Activated CD4-positive, alpha-beta memory T cell treated with anti-CD3 and anti-CD28 coated beads for 36 hours (primary cell): ENCODE measurements at regions not wholly inside any gene's neighbourhood (a gene's known extent, or its start where the extent isn't known, plus 50 kb on each side); places are given as distances from the start of the nearest gene placed in this dataset.

Experiments
- CTCF ChIA-PET: fragments of 350-600 bp; sonication (Branson Sonifier 250); formaldehyde crosslinking; loops from one replicate; lab custom pipeline; 2021; ENCODE audit warnings: antibody characterized with exemption, inconsistent platforms; lab: Charles Lee
- POLR2A ChIA-PET: fragments of 350-600 bp; sonication (Branson Sonifier 250); formaldehyde crosslinking; loops from one replicate; lab custom pipeline; 2021; ENCODE audit warnings: antibody characterized with exemption; lab: Charles Lee
- DNase-seq: peaks from one replicate; pipeline ENCODE4 v3.0.0-alpha.2; 2020
- H3K27ac Mint-ChIP-seq: one replicate; pipeline ENCODE4 v1.8.0; 2021; ENCODE audit warnings: mixed read lengths
- H3K27me3 Mint-ChIP-seq: one replicate; pipeline ENCODE4 v1.8.0; 2021; ENCODE audit warnings: mixed read lengths
- H3K36me3 Mint-ChIP-seq: one replicate; pipeline ENCODE4 v1.8.0; 2021; ENCODE audit warnings: mixed read lengths
- H3K4me1 Mint-ChIP-seq: one replicate; pipeline ENCODE4 v1.8.0; 2021; ENCODE audit warnings: low read depth, mixed read lengths
- H3K4me3 Mint-ChIP-seq: one replicate; pipeline ENCODE4 v1.8.0; 2021; ENCODE audit warnings: mild to moderate bottlenecking, mixed read lengths
- H3K9me3 Mint-ChIP-seq: one replicate; pipeline ENCODE4 v1.8.0; 2021; ENCODE audit warnings: mixed read lengths
- intact Hi-C: fragments of 100-400 bp; cut with micrococcal nuclease; formaldehyde crosslinking; loops from one replicate; pipeline ENCODE4 v1.15.1; 2023

DNA sequence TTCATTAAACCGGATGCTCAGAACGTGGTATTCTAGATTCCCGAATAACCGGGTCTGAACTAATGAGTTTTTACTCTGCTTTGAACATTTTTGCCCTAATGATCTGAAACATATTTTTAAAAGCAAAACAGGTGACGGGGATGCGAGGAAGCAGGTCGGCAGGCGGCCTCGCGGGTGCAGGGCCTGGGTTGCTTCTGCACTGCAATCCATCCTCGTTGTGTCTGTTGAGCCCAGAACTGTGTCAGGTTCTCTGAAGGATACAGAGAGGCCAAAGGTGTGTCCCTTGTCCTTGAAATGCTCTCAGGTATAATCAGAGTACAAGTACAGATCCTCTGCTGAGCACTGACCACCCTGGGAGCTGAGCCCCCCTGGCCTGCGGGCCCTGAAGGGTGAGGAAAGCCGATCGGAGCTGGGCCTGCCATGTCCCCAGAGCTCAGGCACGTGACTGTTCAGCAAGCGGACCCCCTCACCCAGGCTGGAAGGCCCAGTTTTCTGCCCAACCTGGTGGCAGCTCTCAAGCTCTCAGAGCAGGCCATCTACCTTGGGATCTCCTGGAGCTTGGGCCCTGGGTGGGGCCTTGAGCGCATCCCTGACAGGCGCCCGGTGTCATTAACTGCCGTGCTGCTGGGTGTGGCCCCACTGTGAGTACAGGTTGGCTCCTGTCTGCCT lies 151.8 kb downstream of the OLFM1 start:
- H3K27me3 Mint-ChIP-seq = peaks cover 1% of the 10 kb centered on the region
- intact Hi-C loops = no loop called here
- POLR2A ChIA-PET = no interaction called here
- no peaks in the 10 kb centered on the region for H3K36me3 Mint-ChIP-seq
- H3K4me3 Mint-ChIP-seq = no peak overlapping the region
- peaks cover 2% of the 10 kb centered on the region for H3K9me3 Mint-ChIP-seq
- CTCF ChIA-PET = no interaction called here
- H3K27ac Mint-ChIP-seq = no peak overlapping the region
- H3K4me1 Mint-ChIP-seq = no peaks in the 10 kb centered on the region
- no peak for DNase-seq

DNA sequence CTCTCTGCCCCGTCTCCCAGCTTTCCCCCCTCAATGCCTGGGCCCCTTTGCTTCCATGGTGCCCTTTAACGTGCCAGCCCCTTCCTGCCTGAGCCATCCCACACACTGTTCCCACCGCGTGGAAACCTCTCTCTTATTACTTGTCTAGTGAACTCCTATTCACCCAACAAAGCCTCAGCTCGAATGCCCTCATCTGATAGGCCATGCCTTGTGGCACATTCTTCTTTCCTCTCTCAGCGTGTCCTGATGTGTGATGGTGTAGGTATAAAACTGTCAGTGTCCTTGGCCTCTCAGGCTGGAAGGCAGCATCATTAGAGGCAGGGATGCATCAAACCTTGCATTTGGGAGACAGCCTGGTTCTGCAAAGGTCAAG lies 152.3 kb downstream of the OLFM1 start:
- H3K4me3 Mint-ChIP-seq = no peak overlapping the region
- no peak for DNase-seq
- no peaks in the 10 kb centered on the region for H3K27me3 Mint-ChIP-seq
- no peaks in the 10 kb centered on the region for H3K9me3 Mint-ChIP-seq
- intact Hi-C loops = no loop called here
- H3K4me1 Mint-ChIP-seq = no peaks in the 10 kb centered on the region
- POLR2A ChIA-PET = no interaction called here
- no peaks in the 10 kb centered on the region for H3K36me3 Mint-ChIP-seq
- no peak overlapping the region for H3K27ac Mint-ChIP-seq
- CTCF ChIA-PET = no interaction called here

DNA sequence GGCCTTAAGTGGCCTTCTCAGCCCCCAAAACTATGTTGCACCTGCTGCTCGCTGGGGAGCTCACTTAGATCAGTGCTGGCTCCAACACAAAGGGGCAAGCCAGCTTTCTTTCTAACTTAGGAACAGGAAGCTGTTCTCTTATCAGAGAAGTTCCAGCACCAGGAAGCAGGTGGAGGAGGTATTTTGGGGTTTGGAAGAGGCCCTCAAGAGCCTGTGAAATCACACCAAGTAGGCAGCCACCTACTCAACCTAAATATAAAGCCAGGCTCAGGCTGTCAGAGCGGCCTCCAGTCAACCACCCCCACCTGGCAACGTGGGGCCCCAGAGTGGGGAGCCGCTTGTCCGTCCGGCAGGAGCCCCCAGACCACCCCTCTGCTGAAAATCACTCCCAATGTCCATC lies 152.8 kb downstream of the OLFM1 start:
- Mint-ChIP-seq H3K36me3 (no peaks in the 10 kb centered on the region), H3K27ac (no peak overlapping the region)
- POLR2A ChIA-PET = no interaction called here

DNA sequence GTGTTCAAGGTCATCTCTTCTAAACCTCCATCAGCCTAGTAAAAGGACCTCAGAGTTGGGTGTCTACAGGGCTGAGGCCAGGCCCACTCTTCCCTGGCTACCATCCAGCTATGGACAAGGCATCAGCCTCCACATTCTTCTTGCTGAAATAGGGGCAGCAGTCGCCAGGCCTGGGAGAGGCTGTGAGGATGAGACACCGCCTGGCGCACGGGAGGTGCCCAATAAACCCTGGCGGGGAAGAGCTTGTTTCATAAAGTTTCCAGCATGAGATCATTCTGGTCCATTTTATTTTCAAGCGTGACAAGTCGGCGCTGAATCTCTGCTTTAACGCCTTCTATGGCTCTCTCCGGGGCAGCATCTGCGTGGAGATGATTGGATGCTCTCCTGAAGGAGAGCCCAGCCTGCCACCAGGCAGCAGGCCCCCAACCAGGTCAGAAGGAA lies 153.4 kb downstream of the OLFM1 start:
- no peaks in the 10 kb centered on the region for H3K36me3 Mint-ChIP-seq
- CTCF ChIA-PET = no interaction called here

More for the DNA sequence above, 152.8 kb downstream of the OLFM1 start:
- intact Hi-C loops = no loop called here
- H3K27me3 Mint-ChIP-seq = peaks cover 3% of the 10 kb centered on the region
- DNase-seq = no peak
- CTCF ChIA-PET = no interaction called here
- H3K4me3 Mint-ChIP-seq = no peak overlapping the region
- H3K4me1 Mint-ChIP-seq = no peaks in the 10 kb centered on the region
- no peaks in the 10 kb centered on the region for H3K9me3 Mint-ChIP-seq

DNA sequence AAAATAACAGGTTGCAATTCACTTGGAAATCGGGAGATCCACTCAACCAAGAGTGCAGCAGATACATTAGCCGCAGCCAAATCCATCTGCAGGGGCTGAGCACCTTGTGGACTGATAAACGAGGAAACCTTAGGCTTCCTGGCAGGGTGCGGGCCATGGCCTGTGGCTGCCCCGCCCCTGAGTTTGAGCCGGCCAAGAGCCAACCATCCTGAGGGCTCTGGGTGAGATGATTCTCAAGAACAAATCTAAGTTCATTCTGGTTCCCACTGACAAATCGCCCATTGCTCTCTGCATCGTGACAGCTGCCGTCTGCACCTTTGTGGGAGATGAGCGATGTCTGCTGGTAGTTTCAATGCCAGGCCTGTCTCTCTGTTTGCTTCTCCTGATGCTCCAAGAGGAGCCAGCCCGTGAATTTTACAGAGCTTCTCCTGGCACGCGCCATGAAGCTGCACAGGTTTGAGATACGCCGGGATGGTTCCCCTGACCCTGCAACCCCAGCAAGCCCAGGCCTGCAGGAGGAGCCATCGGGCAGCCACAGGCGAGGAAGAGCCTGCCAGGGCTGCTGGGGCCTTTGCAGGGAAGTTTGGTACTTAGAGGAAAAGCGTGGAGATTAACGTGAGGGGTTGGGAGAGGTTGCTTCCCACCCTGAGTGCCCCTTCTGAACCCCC lies 154.0 kb downstream of the OLFM1 start:
- Mint-ChIP-seq H3K36me3 (no peaks in the 10 kb centered on the region), H3K27me3 (peaks cover 9% of the 10 kb centered on the region), H3K27ac (no peak overlapping the region), H3K9me3 (no peaks in the 10 kb centered on the region), H3K4me1 (no peaks in the 10 kb centered on the region), H3K4me3 (no peak overlapping the region)
- no peak for DNase-seq
- ChIA-PET CTCF (no interaction called here), POLR2A (no interaction called here)
- intact Hi-C loops = no loop called here

More for the DNA sequence above, 153.4 kb downstream of the OLFM1 start:
- no peaks in the 10 kb centered on the region for H3K9me3 Mint-ChIP-seq
- no peak for DNase-seq
- H3K27me3 Mint-ChIP-seq = peaks cover 5% of the 10 kb centered on the region
- POLR2A ChIA-PET = no interaction called here
- H3K27ac Mint-ChIP-seq = no peak overlapping the region
- H3K4me3 Mint-ChIP-seq = no peak overlapping the region
- intact Hi-C loops = no loop called here
- no peaks in the 10 kb centered on the region for H3K4me1 Mint-ChIP-seq

DNA sequence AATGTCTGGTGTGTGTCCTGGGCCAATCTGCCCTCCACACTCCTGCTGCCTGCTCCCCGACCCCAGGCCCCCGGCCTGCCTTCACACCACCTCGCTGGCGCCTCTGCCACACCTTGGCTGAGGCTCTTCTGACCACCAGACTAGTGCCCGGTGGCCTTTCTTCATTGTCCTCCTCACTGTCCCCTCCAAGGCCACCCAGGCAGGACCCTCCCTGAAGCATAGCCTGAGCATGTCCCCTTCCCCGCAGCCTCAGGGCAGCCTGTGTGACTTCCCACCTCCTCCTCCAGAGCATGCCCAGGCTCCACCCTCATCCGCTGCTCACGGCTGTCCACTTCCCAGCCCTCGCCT lies 154.6 kb downstream of the OLFM1 start:
- Mint-ChIP-seq H3K9me3 (no peaks in the 10 kb centered on the region), H3K27ac (no peak overlapping the region), H3K4me1 (no peaks in the 10 kb centered on the region), H3K36me3 (no peaks in the 10 kb centered on the region), H3K27me3 (peaks cover 9% of the 10 kb centered on the region), H3K4me3 (no peak overlapping the region)
- no peak for DNase-seq
- ChIA-PET CTCF (no interaction called here), POLR2A (no interaction called here)
- intact Hi-C loops = no loop called here

DNA sequence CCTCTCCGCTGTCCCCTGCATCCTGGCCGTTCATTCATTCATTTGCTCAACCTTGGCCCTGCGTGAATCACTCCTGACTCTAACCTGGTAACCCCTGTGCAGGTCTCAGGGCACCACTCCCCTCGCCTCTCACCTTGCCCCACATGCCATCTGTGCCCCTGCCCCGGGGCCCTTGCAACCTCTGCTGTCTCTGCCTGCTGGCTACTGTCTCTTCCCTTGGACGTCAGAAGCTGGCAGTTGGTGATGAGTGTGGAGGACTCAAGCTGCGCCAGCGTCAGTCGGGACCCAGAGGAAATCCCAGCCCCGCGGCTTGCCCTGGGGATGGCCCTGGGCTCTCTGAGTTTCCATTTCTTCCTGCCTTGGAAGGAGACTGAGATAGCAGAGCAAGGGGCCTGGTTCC lies 154.9 kb downstream of the OLFM1 start:
- H3K4me1 Mint-ChIP-seq = no peaks in the 10 kb centered on the region
- H3K27me3 Mint-ChIP-seq = peaks cover 9% of the 10 kb centered on the region
- no peak overlapping the region for H3K4me3 Mint-ChIP-seq
- no peaks in the 10 kb centered on the region for H3K9me3 Mint-ChIP-seq
- POLR2A ChIA-PET = no interaction called here
- intact Hi-C loops = no loop called here
- no peak for DNase-seq
- H3K27ac Mint-ChIP-seq = no peak overlapping the region
- CTCF ChIA-PET = no interaction called here
- no peaks in the 10 kb centered on the region for H3K36me3 Mint-ChIP-seq

DNA sequence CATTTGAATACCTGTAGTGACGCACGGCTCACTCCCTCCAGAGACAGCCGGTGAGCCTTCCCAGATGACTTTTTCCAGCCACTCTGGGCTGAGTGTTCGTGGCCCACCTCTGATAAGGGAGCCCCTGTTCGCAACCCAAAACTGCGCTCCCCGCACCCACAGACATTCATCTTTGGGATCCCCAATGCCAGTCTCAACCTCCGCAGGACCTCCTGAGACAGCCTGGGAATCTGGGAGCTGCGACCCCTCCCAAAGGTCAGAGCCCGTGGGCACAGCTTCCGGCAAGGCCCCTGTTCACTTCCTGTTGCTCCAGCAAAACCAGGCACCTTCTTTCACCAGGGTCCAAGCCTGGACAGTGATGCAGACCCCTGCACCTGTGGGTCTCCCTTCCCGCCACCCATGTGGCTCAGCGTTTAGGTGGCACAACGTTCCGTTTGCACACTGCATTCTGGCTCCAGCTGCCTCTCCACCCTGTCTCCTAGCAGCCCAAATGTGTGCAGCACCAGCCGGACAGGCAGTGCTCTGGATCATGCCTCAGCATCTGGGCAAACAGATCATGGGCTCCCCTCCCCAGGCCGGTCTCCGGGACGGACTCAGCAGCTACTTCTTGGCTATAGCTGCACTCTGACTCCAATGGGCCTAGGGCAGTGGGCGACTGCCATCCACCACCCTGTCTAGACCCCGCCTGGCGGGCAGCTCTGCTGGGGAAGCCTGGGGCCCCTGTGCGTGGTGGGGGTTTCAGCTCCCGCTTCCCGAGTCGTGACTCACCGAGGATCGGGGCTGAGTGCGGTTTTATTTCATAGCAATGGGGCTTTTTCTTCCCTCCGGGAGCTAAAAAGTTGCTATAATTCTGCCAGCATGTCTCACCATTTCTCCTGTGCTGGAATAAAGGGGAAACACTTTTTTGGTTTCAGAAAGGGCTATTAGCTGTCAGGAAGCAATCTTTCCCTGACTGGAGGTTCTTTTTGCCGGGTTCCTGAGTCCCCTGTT lies 156.0 kb downstream of the OLFM1 start:
- no peaks in the 10 kb centered on the region for H3K4me1 Mint-ChIP-seq

DNA sequence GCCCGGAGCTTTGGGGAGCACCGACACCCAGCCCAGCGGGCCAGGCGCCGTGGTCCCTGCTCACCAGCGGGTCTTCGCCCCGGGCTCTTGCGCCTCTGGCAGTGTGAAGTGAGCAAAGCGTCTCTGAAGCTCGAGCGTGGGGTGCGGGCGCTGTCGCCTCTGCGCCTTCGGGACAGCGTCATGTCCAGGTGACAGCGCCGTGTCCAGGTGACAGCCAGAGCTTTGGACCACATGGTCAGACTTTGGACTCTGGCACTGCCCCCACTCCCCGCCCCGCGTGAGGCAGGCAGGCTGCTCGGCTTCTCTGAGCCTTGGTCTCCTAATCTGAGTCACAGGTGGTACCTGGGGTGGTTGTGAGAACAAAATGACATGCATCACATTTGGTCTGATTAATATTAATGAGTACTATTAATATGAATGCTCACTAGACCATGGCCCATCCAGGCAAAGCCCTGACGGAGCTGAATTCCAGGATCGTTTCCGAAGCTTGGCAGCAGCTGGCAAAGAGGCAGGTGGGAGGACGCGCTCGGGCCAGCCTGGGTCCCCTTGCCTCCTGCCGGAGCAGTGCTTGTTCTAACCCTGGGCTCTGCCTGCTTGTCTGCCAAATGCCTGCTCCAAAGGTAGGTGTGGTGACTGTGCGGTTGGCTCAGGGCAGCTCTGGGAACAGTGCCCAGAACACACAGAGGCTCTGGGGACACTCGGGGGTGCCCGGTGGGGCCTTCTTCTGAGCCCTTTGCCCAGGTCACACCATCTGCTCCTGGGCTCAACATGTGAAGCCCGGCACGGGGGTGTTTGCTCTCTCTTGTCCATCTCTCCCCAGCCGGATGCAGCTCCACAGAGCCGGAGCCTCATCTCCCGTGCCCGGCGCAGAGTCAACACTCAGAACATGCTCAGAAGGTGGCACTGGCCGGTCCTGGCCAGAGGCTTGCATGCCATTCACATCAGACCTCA lies 157.1 kb downstream of the OLFM1 start:
- Mint-ChIP-seq H3K4me1 (no peaks in the 10 kb centered on the region), H3K27ac (no peak overlapping the region), H3K27me3 (peaks cover 9% of the 10 kb centered on the region), H3K9me3 (no peaks in the 10 kb centered on the region), H3K4me3 (no peak overlapping the region), H3K36me3 (no peaks in the 10 kb centered on the region)
- CTCF ChIA-PET = no interaction called here
- DNase-seq = no peak
- intact Hi-C loops = no loop called here
- POLR2A ChIA-PET = no interaction called here

More for the DNA sequence above, 156.0 kb downstream of the OLFM1 start:
- Mint-ChIP-seq H3K27me3 (peaks cover 9% of the 10 kb centered on the region), H3K4me3 (no peak overlapping the region), H3K27ac (no peak overlapping the region), H3K36me3 (no peaks in the 10 kb centered on the region), H3K9me3 (no peaks in the 10 kb centered on the region)
- ChIA-PET CTCF (no interaction called here), POLR2A (no interaction called here)
- intact Hi-C loops = no loop called here
- no peak for DNase-seq

DNA sequence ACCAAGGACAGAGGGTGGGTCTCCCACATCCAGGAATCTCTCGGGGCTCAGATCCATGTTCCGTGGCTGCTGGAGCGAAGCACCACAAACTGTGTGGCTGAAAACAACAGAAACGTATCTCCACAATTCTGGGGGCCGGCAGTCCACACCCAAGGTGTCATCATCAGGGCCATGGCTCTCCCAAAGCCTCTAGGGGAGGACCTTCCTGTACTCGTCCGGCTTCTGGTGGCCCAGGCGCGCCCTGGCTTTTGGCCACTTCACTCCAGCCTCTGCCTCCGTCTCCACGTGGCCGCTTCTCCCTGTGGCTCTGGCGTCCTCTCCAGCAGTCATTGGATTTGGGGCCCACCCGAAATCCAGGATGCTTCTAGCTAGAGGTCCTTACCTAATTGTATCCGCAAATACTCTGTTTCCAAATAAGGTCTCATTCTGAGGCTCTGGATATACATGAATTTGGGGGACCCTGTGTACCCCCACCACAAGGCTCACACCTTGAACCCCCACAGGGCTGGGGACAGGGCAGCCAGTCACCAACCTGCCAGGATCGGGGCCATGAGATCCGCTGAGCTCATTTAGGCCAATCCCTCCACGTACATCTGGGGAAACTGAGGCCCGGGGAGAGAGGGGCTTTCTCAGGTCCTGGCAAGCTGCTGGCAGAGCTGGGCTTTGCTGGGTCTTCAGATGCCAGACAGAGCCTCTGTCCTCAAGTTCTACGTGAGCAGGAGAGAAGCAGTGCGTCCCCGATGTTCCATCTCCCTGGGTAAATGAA lies 158.2 kb downstream of the OLFM1 start:
- H3K27me3 Mint-ChIP-seq = peaks cover 9% of the 10 kb centered on the region
- POLR2A ChIA-PET = no interaction called here
- no peaks in the 10 kb centered on the region for H3K36me3 Mint-ChIP-seq
- no peaks in the 10 kb centered on the region for H3K4me1 Mint-ChIP-seq
- no peak overlapping the region for H3K27ac Mint-ChIP-seq
- no peak for DNase-seq
- intact Hi-C loops = no loop called here
- no peaks in the 10 kb centered on the region for H3K9me3 Mint-ChIP-seq
- CTCF ChIA-PET = no interaction called here
- H3K4me3 Mint-ChIP-seq = no peak overlapping the region
